HL-60/S4 (cell line): ENCODE measurements at regions not wholly inside any gene's neighbourhood (a gene's known extent, or its start where the extent isn't known, plus 50 kb on each side); places are given as distances from the start of the nearest gene placed in this dataset.

ENCODE experiments used
- in situ Hi-C: fragments of 300-500 bp; cut with MboI; formaldehyde crosslinking; loops from 2 replicates; pipeline ENCODE4 v1.14.3; 2022; ENCODE audit warnings: low sequenced_read_pairs

DNA sequence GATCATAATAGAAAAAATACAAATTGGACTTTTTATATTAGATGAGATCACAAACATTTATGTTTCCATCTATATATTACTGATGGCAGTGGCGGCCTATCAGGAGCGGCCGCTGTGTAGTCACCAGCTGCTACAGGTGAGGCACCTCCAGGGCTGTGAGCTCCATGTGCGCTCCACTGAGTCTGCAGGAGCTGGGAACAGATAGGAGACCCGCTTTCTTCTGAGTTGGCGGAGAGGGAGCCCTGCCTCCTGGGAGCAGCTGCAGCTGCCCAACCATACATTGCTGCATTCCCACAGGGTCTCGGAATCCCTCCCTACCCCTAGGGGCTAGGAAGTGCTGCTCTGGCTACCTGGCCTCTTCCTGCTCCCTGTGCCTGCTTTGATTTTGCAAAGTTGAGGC lies 812.9 kb downstream of the PDHA2 start:
- in situ Hi-C loops: no loop called here

DNA sequence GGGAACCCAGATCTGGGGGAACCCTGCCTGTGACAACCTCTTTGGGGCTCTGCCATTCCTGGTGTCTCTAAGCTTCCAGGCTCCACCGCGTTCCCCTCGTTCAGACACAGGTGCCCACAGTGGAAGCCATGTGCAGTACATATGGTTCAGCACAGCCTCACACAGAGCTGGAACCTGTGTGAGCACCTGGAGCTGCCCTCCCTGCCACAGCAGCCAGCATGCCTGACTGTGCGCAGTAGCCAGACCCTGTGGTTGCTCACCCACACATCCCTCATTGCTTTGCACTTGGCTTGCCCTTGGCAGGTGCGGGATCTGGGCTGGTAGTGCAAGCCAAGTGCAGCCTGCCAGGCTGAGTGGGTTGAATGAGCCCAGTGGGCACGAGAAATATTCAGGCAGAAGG lies 814.2 kb downstream of the PDHA2 start:
- in situ Hi-C loops: no loop called here

DNA sequence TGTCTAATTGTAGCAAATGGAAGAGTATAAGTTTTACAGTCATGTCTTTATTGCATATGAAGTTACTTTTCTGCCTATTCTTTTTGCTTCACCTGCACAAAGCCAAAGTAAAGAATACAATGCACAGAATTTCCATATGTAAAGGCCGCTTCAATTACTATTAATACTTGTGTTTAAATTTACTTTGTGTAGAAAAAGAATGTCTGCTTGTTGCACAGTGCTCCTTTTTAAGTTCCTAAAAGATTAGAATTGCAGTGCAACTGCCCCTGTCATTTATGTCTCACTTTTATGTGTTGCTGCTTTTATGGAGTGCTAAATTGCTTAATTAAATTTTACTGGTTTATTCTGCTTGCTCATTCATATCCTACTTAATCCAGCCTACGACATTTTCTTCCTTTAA lies 830.5 kb downstream of the PDHA2 start:
- in situ Hi-C loops: no loop called here

DNA sequence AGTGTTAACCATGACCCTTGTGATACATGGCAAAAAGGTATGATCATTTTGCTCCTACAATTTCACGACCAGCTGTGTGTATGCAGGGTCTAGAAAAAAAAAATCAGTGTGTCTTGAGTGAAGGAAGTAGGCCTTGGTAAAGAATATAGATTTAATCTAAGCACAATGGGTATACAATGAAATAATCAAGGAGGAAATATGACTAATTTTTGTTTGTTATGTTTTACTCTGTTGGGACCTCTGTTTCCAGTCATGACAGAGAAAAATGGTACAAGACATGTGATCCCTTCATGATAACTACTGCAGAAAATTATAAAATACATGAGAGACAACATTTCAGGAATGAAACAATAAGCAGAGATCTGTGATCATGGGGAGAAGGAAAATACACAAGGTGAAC lies 835.5 kb downstream of the PDHA2 start:
- in situ Hi-C loops: no loop called here

DNA sequence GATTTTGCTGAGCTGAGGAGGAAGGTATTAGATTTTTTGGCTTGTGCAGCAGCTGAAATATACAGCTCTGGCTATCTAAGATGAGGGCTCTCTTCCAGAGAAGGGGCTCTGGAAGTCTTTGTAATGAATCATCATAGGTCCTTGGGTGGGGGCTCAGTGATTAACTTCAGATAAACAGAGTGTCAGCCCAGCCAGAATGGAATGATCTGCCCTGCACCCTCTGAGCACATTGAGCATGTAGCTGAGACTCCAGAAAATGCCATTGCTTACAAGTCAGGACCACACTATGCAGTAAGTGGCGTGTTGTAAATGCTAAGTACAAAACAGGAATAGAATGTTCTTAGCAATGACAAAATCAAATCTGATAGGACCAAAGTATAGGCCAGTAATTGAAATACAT lies 836.0 kb downstream of the PDHA2 start:
- in situ Hi-C loops: no loop called here

DNA sequence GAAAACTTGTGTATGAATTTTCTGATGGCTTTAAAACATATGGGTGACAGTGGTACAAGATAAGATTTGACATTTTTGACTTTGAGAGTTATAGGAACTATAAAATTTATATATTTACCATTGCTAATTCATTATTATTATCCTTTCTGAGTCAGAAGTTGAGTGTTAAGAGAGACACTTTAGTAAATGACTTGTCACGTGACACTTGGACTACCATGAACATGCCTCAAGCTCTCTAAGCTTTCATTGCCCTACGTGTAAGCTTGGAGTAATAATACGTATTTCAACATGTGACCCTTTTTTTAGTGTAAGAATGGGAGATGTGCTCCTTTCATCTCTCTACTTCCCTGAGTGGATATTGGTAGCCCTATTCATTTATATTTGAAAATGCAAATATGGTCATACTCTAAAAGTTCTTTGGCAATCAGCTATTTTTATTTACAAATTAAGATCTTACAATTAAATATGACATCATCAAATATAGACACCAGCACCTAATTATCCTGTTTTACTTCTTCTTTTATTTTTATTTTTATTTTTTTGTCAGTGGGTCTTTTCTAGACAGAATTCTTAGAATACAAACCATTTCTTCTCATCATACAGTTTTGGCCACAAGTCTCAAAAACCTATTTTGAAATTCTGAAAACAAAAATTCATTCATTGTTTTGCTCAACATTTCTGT lies 837.0 kb downstream of the PDHA2 start:
- in situ Hi-C loops: no loop called here

DNA sequence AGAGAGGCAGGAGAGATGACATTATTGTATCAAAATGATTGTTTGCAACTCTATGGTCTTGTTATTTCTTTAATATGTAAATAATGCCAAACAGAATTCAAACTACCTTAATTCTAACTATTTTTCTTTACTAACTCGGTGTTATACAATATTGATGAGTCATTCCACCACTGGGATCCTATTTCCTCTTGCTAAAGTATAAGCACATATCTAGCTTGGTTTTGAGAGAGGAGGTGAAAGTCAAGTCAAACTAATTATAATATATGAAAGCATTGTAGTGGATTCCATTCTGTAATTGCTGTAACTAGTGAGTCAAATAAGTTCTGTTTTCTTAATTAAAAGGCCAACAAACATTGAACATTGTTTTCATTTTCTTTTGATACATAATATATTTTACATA lies 837.6 kb downstream of the PDHA2 start:
- in situ Hi-C loops: no loop called here

DNA sequence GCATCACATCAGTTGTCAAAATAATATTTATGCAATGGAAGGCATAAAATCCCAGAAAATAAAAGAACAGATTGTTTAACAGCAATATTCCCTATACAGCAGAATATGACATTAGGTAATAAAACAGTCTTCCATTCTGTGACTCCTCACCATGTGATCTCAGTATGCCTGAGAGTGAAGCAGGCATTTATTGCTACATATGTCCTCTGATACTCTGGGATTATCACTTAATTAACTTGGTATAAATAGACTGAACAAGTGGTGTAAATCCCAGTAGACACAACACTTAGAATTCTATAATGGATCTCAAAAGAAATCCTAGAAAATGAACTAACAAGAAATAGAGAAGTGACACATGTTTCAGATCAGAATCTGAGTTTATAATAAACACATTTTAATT lies 841.3 kb downstream of the PDHA2 start:
- in situ Hi-C loops: no loop called here

DNA sequence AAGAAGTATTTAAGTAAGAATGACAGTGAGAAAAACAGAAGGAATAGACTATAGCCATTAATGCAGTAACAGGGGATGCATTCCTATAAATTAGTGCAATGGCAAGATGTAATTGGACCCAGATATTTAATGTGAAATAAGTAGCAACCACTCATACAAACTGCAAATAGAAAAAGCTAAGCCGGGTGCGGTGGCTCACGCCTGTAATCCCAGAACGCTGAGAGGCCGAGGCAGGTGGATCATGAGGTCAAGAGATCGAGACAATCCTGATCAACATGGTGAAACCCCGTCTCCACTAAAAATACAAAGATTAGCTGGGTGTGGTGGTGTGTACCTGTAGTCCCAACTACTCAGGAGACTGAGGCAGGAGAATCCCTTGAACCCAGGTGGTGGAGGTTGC lies 845.8 kb downstream of the PDHA2 start:
- in situ Hi-C loops: no loop called here

DNA sequence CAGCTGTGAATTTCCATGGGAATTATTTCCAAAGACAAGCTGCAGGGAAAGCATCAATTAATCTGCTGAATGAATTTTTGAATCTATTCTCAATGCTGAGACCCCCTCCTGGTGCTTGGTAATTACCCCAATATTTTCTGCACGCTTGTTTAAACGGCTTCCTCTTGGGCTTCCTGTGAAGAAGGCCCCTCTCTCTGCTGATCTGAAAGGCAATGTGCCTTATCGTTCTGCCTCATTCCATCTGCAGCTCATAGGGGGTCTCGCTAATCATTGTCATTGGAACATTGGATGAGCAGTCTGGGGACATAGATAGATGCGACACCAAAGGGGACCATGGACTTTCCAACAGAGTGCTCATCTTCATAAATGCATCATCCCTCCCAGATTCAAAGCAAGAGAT lies 851.6 kb downstream of the PDHA2 start:
- in situ Hi-C loops: no loop called here

DNA sequence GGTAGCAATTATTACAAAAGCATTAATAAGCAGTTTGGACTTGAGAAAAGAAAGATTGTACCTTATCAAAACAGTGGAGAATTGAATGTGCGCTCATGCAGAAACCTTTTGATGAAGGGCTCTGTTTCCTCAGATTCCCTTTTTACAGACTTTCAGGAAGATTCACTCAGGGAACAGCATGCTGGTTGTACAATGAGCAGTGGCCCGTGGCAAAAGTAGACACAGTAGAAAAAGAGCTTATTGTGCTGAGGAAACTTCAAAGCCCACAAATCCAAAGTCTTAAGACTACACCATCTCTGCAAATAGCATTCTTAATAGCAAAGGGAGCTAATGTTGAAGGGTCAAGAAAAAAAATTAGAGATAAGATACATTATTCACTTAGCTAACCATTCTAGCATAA lies 858.9 kb downstream of the PDHA2 start:
- in situ Hi-C loops: no loop called here

DNA sequence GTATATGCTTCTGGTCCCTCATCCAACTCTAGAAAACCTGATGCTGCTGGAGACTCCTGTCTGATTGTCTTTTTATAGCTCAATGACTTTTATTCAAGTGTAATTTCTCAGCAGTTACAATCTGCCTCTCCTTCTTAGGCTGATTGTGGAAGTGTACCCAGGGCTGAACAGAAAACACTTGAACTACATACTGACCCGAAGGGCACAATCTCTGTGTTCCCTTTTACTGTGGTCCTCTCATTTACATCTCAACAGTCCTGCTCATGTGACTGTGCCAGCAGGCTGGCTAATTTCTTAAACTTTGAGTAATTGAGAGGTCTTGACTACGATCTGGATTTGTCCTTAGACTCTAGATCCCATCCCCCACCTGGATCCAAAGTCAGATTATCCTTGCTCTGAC lies 863.4 kb downstream of the PDHA2 start:
- in situ Hi-C loops: no loop called here

DNA sequence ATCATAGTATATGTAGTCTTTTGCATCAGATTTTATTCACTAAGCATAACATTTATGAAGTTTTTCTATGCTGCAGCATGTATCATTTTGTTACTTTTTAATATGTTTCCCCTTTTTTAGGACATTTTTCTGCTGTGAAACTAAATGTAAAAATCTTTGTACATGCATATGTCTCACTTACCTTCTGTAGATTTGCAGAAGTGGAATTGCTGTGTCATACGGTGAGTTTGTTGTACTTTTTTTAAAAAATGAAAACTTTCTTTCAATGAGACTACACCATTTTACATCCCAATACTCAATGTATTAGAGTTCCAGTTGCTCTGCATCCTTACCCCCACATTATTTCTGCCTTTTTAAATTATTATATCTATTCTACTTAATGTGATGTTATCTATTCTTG lies 868.9 kb downstream of the PDHA2 start:
- in situ Hi-C loops: no loop called here

DNA sequence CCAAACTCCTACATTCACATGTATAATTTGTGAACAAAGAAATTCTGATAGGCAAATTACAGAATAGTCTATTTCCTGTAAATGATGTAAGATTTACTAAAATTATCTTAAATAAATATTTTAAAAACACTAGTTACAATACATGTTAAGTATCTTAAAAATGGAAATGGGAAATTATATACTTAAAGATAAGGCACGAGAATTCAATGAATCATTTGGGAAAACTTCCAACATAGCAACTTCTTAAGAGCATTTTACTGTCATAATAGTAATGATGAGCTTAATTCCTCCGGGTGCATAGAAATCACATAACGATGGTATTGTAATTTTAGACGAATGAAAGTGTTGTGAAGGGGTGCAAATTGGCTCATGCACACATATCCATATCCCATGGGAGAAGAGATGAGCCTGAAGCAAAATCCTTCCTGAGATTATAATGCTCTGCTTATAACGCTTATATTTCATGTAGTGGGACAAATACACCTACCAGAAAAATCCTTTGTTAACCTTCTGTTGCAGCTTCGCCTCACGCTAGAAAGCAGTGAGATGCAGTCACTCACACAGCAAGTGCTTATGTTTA lies 873.5 kb downstream of the PDHA2 start:
- in situ Hi-C loops: no loop called here

DNA sequence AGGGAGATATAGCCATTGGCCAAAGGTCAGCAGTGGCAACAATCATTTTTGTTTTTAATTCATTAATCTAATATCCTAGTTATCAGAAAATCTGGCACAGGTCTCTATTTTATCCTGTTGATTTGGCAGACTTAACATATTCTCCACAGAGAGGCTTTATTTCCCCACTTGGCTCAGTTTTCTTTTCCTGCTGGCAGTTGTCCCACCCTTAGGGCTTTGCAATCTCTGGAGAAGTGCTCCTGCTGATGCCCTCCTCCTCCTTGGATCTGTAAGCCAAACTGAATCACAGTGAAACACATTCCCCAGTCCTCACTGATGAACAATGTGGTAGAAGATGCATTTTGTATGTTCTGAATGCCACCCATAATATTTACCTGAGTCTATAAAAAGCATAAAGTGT lies 889.7 kb downstream of the PDHA2 start:
- in situ Hi-C loops: no loop called here

DNA sequence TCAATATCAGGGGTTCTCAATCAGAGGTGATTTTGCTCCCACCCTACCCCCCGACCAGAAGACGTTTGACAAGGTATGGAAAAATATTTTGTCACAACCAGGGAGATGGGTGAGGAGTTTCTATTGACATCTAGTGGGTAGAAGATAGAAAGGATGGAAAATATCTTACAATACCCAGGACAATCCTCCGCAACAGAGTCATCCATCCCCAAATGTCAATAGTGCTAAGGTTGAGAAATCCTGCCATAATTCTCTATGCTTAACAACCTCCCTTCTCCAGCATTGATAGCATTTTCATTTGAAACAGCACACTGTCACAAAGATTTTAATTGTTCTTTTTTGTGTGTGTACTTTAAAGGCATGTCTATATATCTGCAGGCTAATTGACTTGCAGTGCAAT lies 890.5 kb downstream of the PDHA2 start:
- in situ Hi-C loops: no loop called here

DNA sequence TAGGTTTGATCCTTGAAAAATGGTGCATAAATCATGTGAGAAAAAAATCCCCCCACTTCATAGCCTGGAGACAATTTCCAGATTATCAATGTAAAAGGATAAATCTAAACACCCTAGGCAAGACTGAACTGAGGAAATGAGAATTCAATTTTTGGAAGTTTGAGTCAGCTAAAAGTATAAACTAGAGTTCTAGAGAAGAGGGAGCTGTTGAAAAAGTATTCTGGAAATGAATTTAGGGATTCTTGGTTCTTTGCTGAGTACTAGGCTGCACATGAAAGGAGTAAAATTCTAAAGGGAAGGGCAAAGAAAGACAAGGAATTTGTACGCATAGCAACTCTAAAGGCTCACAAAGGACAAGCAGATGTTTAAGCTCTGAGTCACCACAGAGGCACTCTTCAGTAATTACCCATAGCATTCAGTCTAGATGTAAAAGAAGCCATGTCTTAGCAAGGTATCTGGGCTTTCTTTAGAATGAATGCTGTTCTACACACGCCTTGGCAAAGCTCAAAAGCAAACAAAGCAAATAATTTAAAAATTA lies 896.5 kb downstream of the PDHA2 start:
- in situ Hi-C loops: no loop called here

DNA sequence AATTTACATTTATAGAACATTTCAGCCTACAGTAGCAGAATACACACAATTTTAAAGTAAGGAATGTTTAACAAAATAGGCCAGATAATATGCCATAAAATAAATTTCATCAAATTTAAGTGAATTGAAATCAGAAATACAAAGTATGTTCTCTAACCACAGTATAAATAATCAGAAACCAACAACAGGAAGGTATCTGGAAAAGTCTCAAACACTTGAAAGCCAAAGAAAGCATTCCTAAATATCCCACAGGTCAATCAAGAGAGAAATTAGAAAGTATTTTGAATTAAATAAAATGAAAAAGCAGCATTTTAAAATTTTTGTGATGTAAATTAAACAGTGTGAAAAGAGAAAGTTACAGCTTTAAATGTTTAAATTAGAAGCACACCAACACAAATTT lies 899.2 kb downstream of the PDHA2 start:
- in situ Hi-C loops: no loop called here

DNA sequence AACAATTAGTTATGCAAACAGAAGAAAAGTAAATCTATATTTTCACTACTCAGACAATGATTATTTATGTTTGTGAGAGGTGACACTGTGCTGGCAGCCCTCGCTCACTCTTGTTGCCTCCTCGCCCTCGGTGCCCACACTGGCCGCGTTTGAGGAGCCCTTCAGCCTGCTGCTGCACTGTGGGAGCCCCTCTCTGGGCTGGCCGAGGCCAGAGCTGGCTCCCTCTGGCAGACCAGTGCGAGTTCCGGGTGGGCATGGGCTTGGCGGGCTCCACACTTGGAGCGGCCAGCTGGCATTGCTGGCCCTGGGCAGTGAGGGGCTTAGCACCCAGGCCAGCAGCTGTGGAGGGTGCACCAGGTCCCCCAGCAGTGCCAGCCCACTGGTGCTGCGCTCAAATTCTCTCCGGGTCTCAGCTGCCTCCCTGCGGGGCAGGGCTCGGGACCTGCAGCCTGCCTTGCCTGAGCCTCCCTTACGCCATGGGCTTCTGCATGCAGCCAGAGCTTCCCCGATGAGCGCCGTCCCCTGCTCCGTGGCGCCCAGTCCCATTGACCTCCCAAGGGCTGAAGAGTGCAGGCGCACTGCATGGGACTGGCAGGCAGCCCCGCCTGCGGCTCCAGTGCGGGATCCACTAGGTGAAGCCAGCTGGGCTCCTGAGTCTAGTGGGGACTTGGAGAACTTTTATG lies 902.6 kb downstream of the PDHA2 start:
- in situ Hi-C loops: no loop called here

DNA sequence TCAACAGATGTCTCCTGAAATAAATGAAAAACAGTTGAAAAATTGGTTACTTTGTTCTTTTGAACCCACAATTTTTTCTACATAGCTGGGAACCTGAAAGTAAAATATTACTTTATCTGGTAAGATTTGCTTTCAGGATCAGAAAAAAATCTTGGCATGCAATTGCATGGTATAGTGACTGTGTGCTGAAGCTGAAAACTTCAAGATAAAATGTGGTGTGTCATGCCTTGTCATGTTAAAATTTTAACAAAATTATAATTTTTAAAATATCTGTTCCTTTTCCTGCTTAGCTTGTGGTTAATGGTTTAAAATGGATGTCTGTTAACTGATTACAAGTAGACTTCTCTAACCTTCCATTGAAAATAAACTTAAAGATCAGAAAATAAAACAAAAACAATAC lies 904.8 kb downstream of the PDHA2 start:
- in situ Hi-C loops: no loop called here

DNA sequence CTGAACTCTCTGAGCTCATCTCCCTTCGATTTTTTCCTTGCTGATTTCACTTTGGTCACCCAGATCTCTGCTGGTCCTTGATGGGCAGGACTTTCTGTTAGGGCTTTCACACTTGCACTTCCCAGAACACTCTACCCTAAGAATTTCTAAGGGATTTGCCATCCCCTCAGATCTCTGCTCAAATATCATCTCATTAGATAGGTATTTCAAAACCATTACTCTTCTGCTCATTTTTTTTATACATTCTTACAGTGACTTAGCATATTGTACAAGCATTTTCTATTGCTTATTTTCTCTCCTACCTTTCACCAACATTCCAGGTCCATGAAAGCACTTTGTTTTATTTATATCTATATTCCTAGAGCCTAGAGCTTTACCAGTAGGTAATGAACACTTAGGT lies 913.3 kb downstream of the PDHA2 start:
- in situ Hi-C loops: no loop called here
